K562 (cell line): ENCODE measurements at regions not wholly inside any gene's neighbourhood (a gene's known extent, or its start where the extent isn't known, plus 50 kb on each side); places are given as distances from the start of the nearest gene placed in this dataset.

Experiments used
- ATAC-seq: fragments of 200-7000 bp; cut with Tn5 transposase; 3 replicates; pipeline ENCODE4 v1.9.1; 2020; ENCODE audit warnings: moderate library complexity
- BruUV-seq: library from RNA; stranded (reverse); fragments of 400-500 nt; replicated peaks from 2 replicates; lab custom pipeline; 2021; lab: Mats Ljungman, UMichigan
- CTCF ChIA-PET: fragments of 300-600 bp; formaldehyde crosslinking; extraction: SDS; loops from one replicate; lab custom pipeline; 2021; ENCODE audit warnings: low intra/inter-chr PET ratio; lab: Yijun Ruan, JAX
- POLR2A ChIA-PET: fragments of 300-600, 350-650 bp; sonication (Branson Sonifier 250); formaldehyde crosslinking; extraction: SDS; loops from one replicate; lab custom pipeline; 2021; ENCODE audit warnings: antibody characterized with exemption, inconsistent platforms; lab: Yijun Ruan, JAX
- DNase-seq, 4 experiments: peaks; one replicate each; pipeline versions ENCODE4 v3.0.0 to v3.0.0-alpha.2; 2011 to 2018; ENCODE audit warnings: low spot score in 3 of 4, mixed read lengths in 3 of 4; ENCODE audit errors: extremely low read depth in 1 of 4
- FAIRE-seq: peaks from 2 replicates; lab custom pipeline; 2011; peaks lifted over from hg19 to GRCh38; lab: Jason Lieb, UNC
- H2AFZ ChIP-seq: 2 replicates; pipeline ENCODE4 v1.6.0; 2011; ENCODE audit warnings: low read depth, low read length, control low read depth, inconsistent platforms
- H3K27ac ChIP-seq: fragments of 200-600 bp; 3 replicates; pipeline ENCODE4 v1.8.0; 2011; ENCODE audit warnings: low read depth, mild to moderate bottlenecking, control low read depth, inconsistent platforms, low read length, moderate library complexity, mixed read lengths; ENCODE audit errors: extremely low read depth
- H3K27me3 ChIP-seq, 2 experiments: fragments of 300-600 bp in 1 of 2; 2 replicates in 1 of 2; 3 replicates in 1 of 2; pipeline versions ENCODE4 v1.6.0 to v1.8.0; 2011; ENCODE audit warnings: inconsistent platforms in 2 of 2, low read length in 2 of 2, mild to moderate bottlenecking in 1 of 2, mixed read lengths in 1 of 2, moderate library complexity in 1 of 2; ENCODE audit not compliant: control insufficient read depth in 2 of 2, insufficient read depth in 2 of 2
- H3K36me3 ChIP-seq: fragments of 300-600 bp; 3 replicates; pipeline ENCODE4 v1.8.0; 2011; ENCODE audit warnings: mild to moderate bottlenecking, low read length, inconsistent platforms; ENCODE audit not compliant: control insufficient read depth, insufficient read depth
- H3K4me1 ChIP-seq, 2 experiments: fragments of 200-600 bp in 1 of 2; replicated peaks in 1 of 2; 2 replicates in 1 of 2; 3 replicates in 1 of 2; pipeline versions ENCODE4 v1.5.1 to v1.8.0; 2011; ENCODE audit warnings: inconsistent platforms in 2 of 2, low read length in 2 of 2, mild to moderate bottlenecking in 1 of 2, mixed read lengths in 1 of 2, moderate library complexity in 1 of 2; ENCODE audit not compliant: control insufficient read depth in 2 of 2, insufficient read depth in 2 of 2
- H3K4me2 ChIP-seq: 2 replicates; pipeline ENCODE4 v1.6.1; 2011; ENCODE audit warnings: low read length, control low read depth, inconsistent platforms, mixed read lengths; ENCODE audit not compliant: insufficient read depth
- H3K4me3 ChIP-seq: fragments of 200-600 bp; sonication (generic), shearing (Covaris generic); 2 replicates; pipeline ENCODE4 v1.5.1; 2016; ENCODE audit warnings: control low read depth, inconsistent platforms
- H3K79me2 ChIP-seq: fragments of 200-600 bp; 3 replicates; pipeline ENCODE4 v1.8.0; 2011; ENCODE audit warnings: low read length, inconsistent platforms; ENCODE audit not compliant: control insufficient read depth, insufficient read depth
- H3K9ac ChIP-seq, 2 experiments: 2 replicates each; pipeline versions ENCODE4 v1.6.0 to v1.6.1; 2011; ENCODE audit warnings: low read depth in 2 of 2, low read length in 2 of 2, control low read depth in 1 of 2, inconsistent platforms in 1 of 2, mild to moderate bottlenecking in 1 of 2, mixed read lengths in 1 of 2; ENCODE audit not compliant: insufficient read depth in 1 of 2
- H3K9me1 ChIP-seq: one replicate; pipeline ENCODE4 v1.6.0; 2011; ENCODE audit warnings: inconsistent platforms, mild to moderate bottlenecking, low read length, moderate library complexity; ENCODE audit not compliant: control insufficient read depth, insufficient read depth
- H3K9me3 ChIP-seq: replicated peaks from 2 replicates; pipeline ENCODE4 v1.5.1; 2011; ENCODE audit warnings: low read depth, low read length, inconsistent platforms; ENCODE audit not compliant: control insufficient read depth, insufficient read depth
- H4K20me1 ChIP-seq: replicated peaks from 2 replicates; pipeline ENCODE4 v1.6.1; 2011; ENCODE audit warnings: low read length, inconsistent platforms, mixed read lengths; ENCODE audit not compliant: control insufficient read depth, insufficient read depth
- CREM ChIP-seq: IDR thresholded peaks from 2 replicates; pipeline ENCODE4 v1.6.1; 2014; ENCODE audit warnings: antibody characterized with exemption, low read depth
- E2F3 ChIP-seq: fragments of 250-450 bp; sonication (Bioruptor Pico); IDR thresholded peaks from 2 replicates; pipeline ENCODE4 v1.4.0; 2020; ENCODE audit warnings: mild to moderate bottlenecking
- ELF4 ChIP-seq: fragments of 450-650 bp; formaldehyde crosslinking; IDR thresholded peaks from 2 replicates; pipeline ENCODE4 v1.4.0; 2022; ENCODE audit warnings: missing genetic modification characterization
- EP300 ChIP-seq: IDR thresholded peaks from 2 replicates; pipeline ENCODE4 v1.6.1; 2012; ENCODE audit warnings: low read length, improper control_type of control experiment
- GABPB2 ChIP-seq: fragments of 250-450 bp; sonication (Bioruptor Pico); conservative IDR thresholded peaks from 2 replicates; pipeline ENCODE4 v1.5.1; 2021; ENCODE audit warnings: mild to moderate bottlenecking
- HOXB6 ChIP-seq: fragments of 250-450 bp; sonication (Bioruptor Pico); IDR thresholded peaks from 2 replicates; pipeline ENCODE4 v1.5.1; 2022; ENCODE audit warnings: mild to moderate bottlenecking, borderline replicate concordance
- MTA2 ChIP-seq: fragments of 450-650 bp; IDR thresholded peaks from 2 replicates; pipeline ENCODE4 v1.6.1; 2016; ENCODE audit warnings: low read depth
- ZNF644 ChIP-seq: fragments of 200-800 bp; sonication (Bioruptor generic); IDR thresholded peaks from 2 replicates; pipeline ENCODE4 v1.6.1; 2016; ENCODE audit warnings: low read depth, missing genetic modification characterization, missing compliant biosample characterization
- WGBS: fragments of 100-300 bp; shearing (Covaris generic); methylation state at CpG from one replicate; pipeline ENCODE4 v1.1.6; 2016; ENCODE audit warnings: low coverage, mixed read lengths; ENCODE audit not compliant: insufficient coverage; ENCODE audit errors: missing lambda C conversion rate; 5-methylcytosine and 5-hydroxymethylcytosine counted together
- in situ Hi-C: fragments of 300-500 bp; cut with MboI; formaldehyde crosslinking; loops from 4 replicates; pipeline ENCODE4 v1.15.0; 2018; ENCODE audit warnings: inconsistent platforms, mixed read lengths
- intact Hi-C: fragments of 100-400 bp; cut with micrococcal nuclease; formaldehyde crosslinking; loops from 2 replicates; pipeline ENCODE4 v1.14.2; 2022
- TF ChIP-seq, protein P1 (sequence below): fragments of 450-650 bp; formaldehyde crosslinking; IDR thresholded peaks from 2 replicates; pipeline ENCODE4 v1.4.0; 2020; ENCODE audit warnings: mild to moderate bottlenecking, moderate library complexity
- TF ChIP-seq, protein P2 (sequence below), 2 experiments: fragments of 450-650 bp in 1 of 2; sonication (generic) in 1 of 2; formaldehyde crosslinking in 1 of 2; IDR thresholded peaks in 1 of 2; conservative IDR thresholded peaks in 1 of 2; 2 replicates each; pipeline versions ENCODE4 v1.6.1 to v1.8.1; 2016 to 2023; ENCODE audit warnings: mild to moderate bottlenecking in 2 of 2, moderate library complexity in 2 of 2, inconsistent platforms in 1 of 2, missing genetic modification reagents in 1 of 2
- TF ChIP-seq, protein P3 (sequence below): IDR thresholded peaks from 2 replicates; pipeline ENCODE4 v1.6.1; 2016; ENCODE audit warnings: missing genetic modification characterization, missing compliant biosample characterization
- TF ChIP-seq, protein P4 (sequence below): sonication (generic); formaldehyde crosslinking; IDR thresholded peaks from 2 replicates; pipeline ENCODE4 v1.5.0; 2020; ENCODE audit warnings: missing genetic modification reagents

DNA sequence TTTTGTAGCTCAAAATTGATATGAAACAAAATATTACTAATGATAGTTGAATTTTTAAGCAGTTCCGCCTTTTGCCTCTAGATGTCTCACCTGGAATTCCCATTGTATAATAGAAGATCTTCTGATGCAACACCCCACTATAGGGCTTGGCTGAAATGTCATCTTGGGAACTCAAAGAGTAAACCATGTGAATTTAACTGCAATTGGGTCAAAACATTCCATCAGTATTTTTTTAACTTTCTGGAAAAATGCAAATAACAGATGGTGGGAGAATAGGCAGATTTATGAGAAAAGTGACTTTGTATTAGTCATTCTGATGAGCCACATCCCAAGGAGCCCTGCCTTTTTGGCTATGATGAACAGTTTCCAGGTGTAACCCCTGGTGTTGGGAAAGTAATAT lies 489.9 kb downstream of the NYAP2 start (continued):
- TF ChIP-seq HOXB6 (CRISPR knock-in tag) (no peak), ELF4 (no peak), MTA2 (no peak)
- TF ChIP-seq, protein P1, sequence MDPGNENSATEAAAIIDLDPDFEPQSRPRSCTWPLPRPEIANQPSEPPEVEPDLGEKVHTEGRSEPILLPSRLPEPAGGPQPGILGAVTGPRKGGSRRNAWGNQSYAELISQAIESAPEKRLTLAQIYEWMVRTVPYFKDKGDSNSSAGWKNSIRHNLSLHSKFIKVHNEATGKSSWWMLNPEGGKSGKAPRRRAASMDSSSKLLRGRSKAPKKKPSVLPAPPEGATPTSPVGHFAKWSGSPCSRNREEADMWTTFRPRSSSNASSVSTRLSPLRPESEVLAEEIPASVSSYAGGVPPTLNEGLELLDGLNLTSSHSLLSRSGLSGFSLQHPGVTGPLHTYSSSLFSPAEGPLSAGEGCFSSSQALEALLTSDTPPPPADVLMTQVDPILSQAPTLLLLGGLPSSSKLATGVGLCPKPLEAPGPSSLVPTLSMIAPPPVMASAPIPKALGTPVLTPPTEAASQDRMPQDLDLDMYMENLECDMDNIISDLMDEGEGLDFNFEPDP: no peak
- TF ChIP-seq, protein P2, sequence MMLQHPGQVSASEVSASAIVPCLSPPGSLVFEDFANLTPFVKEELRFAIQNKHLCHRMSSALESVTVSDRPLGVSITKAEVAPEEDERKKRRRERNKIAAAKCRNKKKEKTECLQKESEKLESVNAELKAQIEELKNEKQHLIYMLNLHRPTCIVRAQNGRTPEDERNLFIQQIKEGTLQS (IDR thresholded peaks at IDR 0.05): peak; percentile 22; the same call in 1 of the 2 replicates
- TF ChIP-seq, protein P2 (CRISPR knock-in tag; conservative IDR thresholded peaks at IDR 0.05): no peak

DNA sequence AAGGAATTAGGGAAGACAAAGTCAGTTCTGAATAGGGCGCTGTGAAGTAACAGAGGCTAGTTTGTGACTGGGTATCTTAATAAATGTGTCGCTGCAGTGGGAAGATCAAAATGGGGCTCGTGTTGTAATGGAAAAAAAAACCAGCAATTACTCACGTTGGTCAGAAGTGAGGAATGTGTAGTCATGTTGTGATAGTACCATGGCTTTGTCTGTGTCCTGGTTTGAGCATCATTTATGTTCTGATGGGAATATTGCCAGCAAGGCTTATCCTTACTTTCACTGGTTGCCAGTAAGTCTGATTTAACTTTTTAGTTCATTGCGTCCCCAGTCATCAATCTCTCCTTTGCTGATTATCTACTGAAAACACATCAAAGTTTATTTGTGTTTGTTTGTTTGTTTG lies 467.6 kb downstream of the NYAP2 start:
- Histone ChIP-seq H3K4me3 (no peak overlapping the region), H3K4me2 (no peak overlapping the region), H4K20me1 (no peaks in the 10 kb centered on the region), H3K27ac (no peak overlapping the region), H3K36me3 (no peaks in the 10 kb centered on the region), H3K9me1 (no peaks in the 10 kb centered on the region), H3K9me3 (no peaks in the 10 kb centered on the region), H3K27me3 (no peaks in the 10 kb centered on the region), H3K79me2 (no peaks in the 10 kb centered on the region), H2AFZ (no peak overlapping the region), H3K4me1 (no peaks in the 10 kb centered on the region), H3K9ac (no peak overlapping the region)
- in situ Hi-C loops (no loop called here), intact Hi-C loops (no loop called here)
- ChIA-PET CTCF (no interaction called here), POLR2A (no interaction called here)
- TF ChIP-seq, protein P3, sequence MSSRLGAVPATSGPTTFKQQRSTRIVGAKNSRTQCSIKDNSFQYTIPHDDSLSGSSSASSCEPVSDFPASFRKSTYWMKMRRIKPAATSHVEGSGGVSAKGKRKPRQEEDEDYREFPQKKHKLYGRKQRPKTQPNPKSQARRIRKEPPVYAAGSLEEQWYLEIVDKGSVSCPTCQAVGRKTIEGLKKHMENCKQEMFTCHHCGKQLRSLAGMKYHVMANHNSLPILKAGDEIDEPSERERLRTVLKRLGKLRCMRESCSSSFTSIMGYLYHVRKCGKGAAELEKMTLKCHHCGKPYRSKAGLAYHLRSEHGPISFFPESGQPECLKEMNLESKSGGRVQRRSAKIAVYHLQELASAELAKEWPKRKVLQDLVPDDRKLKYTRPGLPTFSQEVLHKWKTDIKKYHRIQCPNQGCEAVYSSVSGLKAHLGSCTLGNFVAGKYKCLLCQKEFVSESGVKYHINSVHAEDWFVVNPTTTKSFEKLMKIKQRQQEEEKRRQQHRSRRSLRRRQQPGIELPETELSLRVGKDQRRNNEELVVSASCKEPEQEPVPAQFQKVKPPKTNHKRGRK (tag): no peak
- no peak for TF ChIP-seq GABPB2 (CRISPR knock-in tag)
- no peak for TF ChIP-seq CREM
- TF ChIP-seq EP300: no peak
- TF ChIP-seq, protein P4, sequence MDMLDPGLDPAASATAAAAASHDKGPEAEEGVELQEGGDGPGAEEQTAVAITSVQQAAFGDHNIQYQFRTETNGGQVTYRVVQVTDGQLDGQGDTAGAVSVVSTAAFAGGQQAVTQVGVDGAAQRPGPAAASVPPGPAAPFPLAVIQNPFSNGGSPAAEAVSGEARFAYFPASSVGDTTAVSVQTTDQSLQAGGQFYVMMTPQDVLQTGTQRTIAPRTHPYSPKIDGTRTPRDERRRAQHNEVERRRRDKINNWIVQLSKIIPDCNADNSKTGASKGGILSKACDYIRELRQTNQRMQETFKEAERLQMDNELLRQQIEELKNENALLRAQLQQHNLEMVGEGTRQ (CRISPR knock-in tag): no peak
- TF ChIP-seq ZNF644 (tag): no peak
- TF ChIP-seq E2F3 (CRISPR knock-in tag): no peak
- BruUV-seq: no TSS peak
- WGBS: 2% methylated on average over 5 of the region's 5 CpGs
- FAIRE-seq (no peak), ATAC-seq (no peak), DNase-seq (no peak)
